ENCODE measurements at regions not wholly inside any gene's neighbourhood (a gene's known extent, or its start where the extent isn't known, plus 50 kb on each side); places are given as distances from the start of the nearest gene placed in this dataset.

- H3K9me3 ChIP-seq (ENCODE audit: low read depth), result no peaks in the 10 kb centered on the region
- 70% methylated on average over 2 of the region's 2 CpGs for WGBS (ENCODE audit: low lambda C conversion rate, missing lambda C conversion rate)
- TF ChIP-seq EZH2 (IDR thresholded peaks at IDR 0.05; ENCODE audit: borderline replicate concordance), result no peak
- TF ChIP-seq CTCF (IDR thresholded peaks at IDR 0.05; ENCODE audit: poor library complexity), result no peak
- no peak for TF ChIP-seq EZH2phosphoT487 (IDR thresholded peaks at IDR 0.05; ENCODE audit: low read depth, severe bottlenecking, unreplicated experiment)
- no peak overlapping the region for H2AFZ ChIP-seq
- H3K27ac ChIP-seq, result no peak overlapping the region
- no peaks in the 10 kb centered on the region for H3K79me2 ChIP-seq
- no peaks in the 10 kb centered on the region for H4K20me1 ChIP-seq (ENCODE audit: insufficient read depth, poor library complexity, severe bottlenecking)
- H3K9me2 ChIP-seq (replicated peaks; ENCODE audit: insufficient read depth), result no peaks in the 10 kb centered on the region
- H3K36me3 ChIP-seq (replicated peaks; ENCODE audit: insufficient read depth, low read depth), result no peaks in the 10 kb centered on the region
- H3K27me3 ChIP-seq, result no peaks in the 10 kb centered on the region
- H3K4me1 ChIP-seq (ENCODE audit: insufficient read depth), result no peaks in the 10 kb centered on the region
- H3K4me3 ChIP-seq, result no peak overlapping the region
- H3K4me2 ChIP-seq, result no peak overlapping the region
- no peak for DNase-seq (ENCODE audit: low spot score)
Observed at GRCh38 chr6:93013054-93013453, 406.3 kb downstream of the EPHA7 start.

GRCh38 chr6:93008375-93008774, 411.0 kb downstream of the EPHA7 start:
- H3K36me3 ChIP-seq (replicated peaks; ENCODE audit: insufficient read depth, low read depth), result no peaks in the 10 kb centered on the region
- H3K9me3 ChIP-seq (ENCODE audit: low read depth), result no peaks in the 10 kb centered on the region
- H2AFZ ChIP-seq, result no peak overlapping the region
- H3K9me2 ChIP-seq (replicated peaks; ENCODE audit: insufficient read depth), result no peaks in the 10 kb centered on the region
- no peak overlapping the region for H3K4me2 ChIP-seq
- H3K27ac ChIP-seq, result no peak overlapping the region
- no peak for DNase-seq (ENCODE audit: low spot score)
- no peaks in the 10 kb centered on the region for H3K4me1 ChIP-seq (ENCODE audit: insufficient read depth)
- TF ChIP-seq CTCF (IDR thresholded peaks at IDR 0.05; ENCODE audit: poor library complexity) (no peak), EZH2 (IDR thresholded peaks at IDR 0.05; ENCODE audit: borderline replicate concordance) (no peak), EZH2phosphoT487 (IDR thresholded peaks at IDR 0.05; ENCODE audit: low read depth, severe bottlenecking, unreplicated experiment) (no peak)
- H4K20me1 ChIP-seq (ENCODE audit: insufficient read depth, poor library complexity, severe bottlenecking), result no peaks in the 10 kb centered on the region
- H3K27me3 ChIP-seq, result no peaks in the 10 kb centered on the region
- H3K4me3 ChIP-seq, result no peak overlapping the region
- H3K79me2 ChIP-seq, result no peaks in the 10 kb centered on the region

- Histone ChIP-seq H3K36me3 (replicated peaks; ENCODE audit: insufficient read depth, low read depth) (no peaks in the 10 kb centered on the region), H3K4me3 (no peak overlapping the region), H3K27ac (no peak overlapping the region), H3K9me2 (replicated peaks; ENCODE audit: insufficient read depth) (no peaks in the 10 kb centered on the region), H3K79me2 (no peaks in the 10 kb centered on the region), H3K4me1 (ENCODE audit: insufficient read depth) (no peaks in the 10 kb centered on the region), H3K9me3 (ENCODE audit: low read depth) (no peaks in the 10 kb centered on the region), H3K27me3 (no peaks in the 10 kb centered on the region), H3K4me2 (no peak overlapping the region), H4K20me1 (ENCODE audit: insufficient read depth, poor library complexity, severe bottlenecking) (no peaks in the 10 kb centered on the region), H2AFZ (no peak overlapping the region)
- TF ChIP-seq EZH2phosphoT487 (IDR thresholded peaks at IDR 0.05; ENCODE audit: low read depth, severe bottlenecking, unreplicated experiment) (no peak), CTCF (IDR thresholded peaks at IDR 0.05; ENCODE audit: poor library complexity) (no peak), EZH2 (IDR thresholded peaks at IDR 0.05; ENCODE audit: borderline replicate concordance) (no peak)
- WGBS (ENCODE audit: low lambda C conversion rate, missing lambda C conversion rate), result 57% methylated on average over 3 of the region's 3 CpGs
- DNase-seq (ENCODE audit: low spot score), result no peak
Observed at GRCh38 chr6:92989656-92990055, 429.7 kb downstream of the EPHA7 start.

DNA sequence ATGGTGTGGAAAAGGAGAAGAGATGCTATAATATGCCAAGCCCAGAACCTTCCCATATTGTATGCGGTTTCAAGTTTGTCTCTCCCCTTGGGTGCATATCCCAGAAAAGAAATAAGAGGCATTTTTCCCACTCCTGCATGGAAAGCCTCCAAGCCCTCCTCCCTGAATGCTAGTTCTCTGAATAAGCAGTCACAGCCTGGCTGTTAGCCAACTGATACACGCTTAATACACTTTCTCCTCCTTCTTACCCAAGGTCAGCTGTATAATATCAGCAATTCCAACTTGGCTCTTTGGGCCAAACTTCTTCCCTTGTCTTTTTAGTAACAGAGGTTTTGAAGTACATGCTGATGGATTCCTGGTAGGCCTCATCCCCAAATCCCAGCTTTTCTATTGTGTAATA, 440.1 kb downstream of the EPHA7 start:
- TF ChIP-seq EZH2 (IDR thresholded peaks at IDR 0.05; ENCODE audit: borderline replicate concordance) (no peak), CTCF (IDR thresholded peaks at IDR 0.05; ENCODE audit: poor library complexity) (no peak), EZH2phosphoT487 (IDR thresholded peaks at IDR 0.05; ENCODE audit: low read depth, severe bottlenecking, unreplicated experiment) (no peak)
- no peak overlapping the region for H3K4me2 ChIP-seq
- 88% methylated on average over 2 of the region's 2 CpGs for WGBS (ENCODE audit: low lambda C conversion rate, missing lambda C conversion rate)
- no peak overlapping the region for H3K27ac ChIP-seq
- H3K9me2 ChIP-seq (replicated peaks; ENCODE audit: insufficient read depth), result no peaks in the 10 kb centered on the region
- H4K20me1 ChIP-seq (ENCODE audit: insufficient read depth, poor library complexity, severe bottlenecking), result no peaks in the 10 kb centered on the region
- peak; percentile 11 for DNase-seq (ENCODE audit: low spot score)
- no peaks in the 10 kb centered on the region for H3K27me3 ChIP-seq
- no peak overlapping the region for H2AFZ ChIP-seq
- H3K4me3 ChIP-seq, result no peak overlapping the region
- no peaks in the 10 kb centered on the region for H3K79me2 ChIP-seq
- no peaks in the 10 kb centered on the region for H3K36me3 ChIP-seq (replicated peaks; ENCODE audit: insufficient read depth, low read depth)
- H3K4me1 ChIP-seq (ENCODE audit: insufficient read depth), result no peaks in the 10 kb centered on the region
- H3K9me3 ChIP-seq (ENCODE audit: low read depth), result no peaks in the 10 kb centered on the region

Data from hepatocyte (in vitro differentiated cells).